CD4-positive, alpha-beta T cell treated with Interleukin-4 for 4 hours (primary cell): ENCODE measurements at regions not wholly inside any gene's neighbourhood (a gene's known extent, or its start where the extent isn't known, plus 50 kb on each side); places are given as distances from the start of the nearest gene placed in this dataset.

ENCODE experiments used
- DNase-seq: peaks from one replicate; pipeline ENCODE4 v3.0.0-alpha.2; 2020

DNA sequence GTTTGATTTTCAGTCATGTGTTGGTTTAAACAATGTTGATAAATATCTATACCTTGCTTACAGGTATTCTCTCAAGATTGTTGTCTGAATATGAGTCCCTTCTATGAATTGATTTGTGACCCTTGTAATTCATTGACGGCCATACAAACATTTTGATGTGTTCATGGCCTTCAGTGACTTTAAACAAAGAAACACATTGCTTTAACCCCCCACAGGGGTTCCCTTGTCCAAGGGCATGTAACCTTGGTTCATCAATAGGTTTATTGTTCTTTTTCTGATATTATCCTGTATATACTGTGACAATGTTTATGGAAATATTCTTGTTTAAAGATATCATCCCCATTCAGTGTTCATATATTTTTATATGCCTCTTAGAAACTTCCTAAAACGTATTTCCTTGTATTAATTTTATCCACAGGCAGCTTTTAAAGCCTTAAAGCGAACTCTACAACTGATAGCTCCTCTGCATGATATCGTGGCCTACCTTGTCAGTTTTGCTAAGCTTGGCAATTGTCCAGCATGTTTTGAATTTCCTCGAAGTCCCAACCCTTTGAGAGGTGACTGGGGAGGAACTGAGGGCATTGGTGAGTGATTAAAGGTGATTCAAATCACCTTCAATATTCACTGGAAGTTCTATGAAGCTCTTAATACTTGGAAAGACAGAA is 87.0 kb downstream of the CD164 start:
- DNase-seq, result no peak

DNA sequence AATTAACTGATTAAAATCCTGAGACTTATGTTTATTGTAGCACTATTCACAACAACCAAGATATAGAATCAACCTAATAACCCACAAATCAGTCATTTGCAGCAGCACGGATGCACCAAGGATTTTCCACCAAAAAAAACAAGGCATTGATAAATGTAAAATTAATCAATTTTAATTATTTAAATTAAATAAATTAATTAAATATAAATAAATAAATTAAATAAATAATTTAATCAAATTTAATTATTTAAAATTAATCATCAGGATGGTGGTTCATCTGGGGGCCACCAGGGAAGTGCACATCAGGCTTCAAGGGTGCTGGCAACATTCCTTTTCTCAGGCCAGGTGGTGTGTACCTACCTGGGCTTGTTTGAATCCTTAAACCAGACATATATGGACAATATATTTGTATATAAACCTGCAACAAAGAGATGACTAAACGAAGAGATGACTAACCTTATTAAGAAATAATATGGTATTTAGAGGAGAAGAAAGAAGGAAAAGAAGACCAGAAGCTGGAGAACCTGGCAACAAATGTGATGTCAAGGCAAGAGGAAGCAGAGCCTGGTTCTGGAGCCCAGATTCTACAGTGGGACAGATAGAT is 89.2 kb downstream of the CD164 start:
- DNase-seq, result no peak

DNA sequence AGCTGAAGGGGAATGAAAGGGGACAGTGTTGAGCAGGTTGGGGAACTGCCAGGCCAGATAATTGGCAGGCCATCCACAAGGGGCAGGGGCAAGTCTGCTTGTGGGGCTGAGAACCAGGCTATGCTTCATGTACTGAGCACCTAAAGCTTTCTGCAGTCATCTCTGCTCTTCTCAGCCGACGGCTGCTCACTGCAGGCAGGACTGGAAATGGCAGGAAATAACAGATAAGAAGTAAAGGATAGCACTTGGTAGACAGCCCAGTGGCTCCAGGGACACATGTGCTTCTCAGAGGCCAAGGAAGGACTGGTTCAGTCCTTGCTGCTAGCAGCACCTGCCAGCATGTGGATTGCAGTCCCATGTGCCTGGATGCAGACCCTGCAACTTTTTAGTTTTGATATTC is 89.8 kb downstream of the CD164 start:
- no peak for DNase-seq

- no peak for DNase-seq
These were observed 90.4 kb downstream of the CD164 start for GRCh38 chr6:109291902-109292301.

- DNase-seq, result no peak
These were observed 91.9 kb downstream of the CD164 start for GRCh38 chr6:109290143-109290931.

DNA sequence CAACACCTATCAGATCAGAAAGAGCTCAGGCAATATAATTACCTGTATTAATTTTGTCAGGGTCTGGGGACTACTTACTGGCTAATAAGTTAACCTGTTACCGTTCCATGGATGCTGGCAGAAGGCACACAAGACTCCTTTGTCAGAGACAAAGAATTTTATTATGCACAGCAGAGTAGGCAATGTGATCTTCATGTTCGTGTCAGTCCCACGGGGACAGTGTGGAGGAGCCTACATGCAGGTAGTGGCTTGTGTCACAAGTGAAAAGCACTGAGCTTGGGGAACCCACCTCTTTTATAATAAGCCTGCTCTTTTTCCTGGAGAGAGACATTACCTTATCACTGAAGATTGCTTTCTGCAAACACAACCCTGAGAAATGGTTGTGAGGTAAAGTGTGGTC is 96.9 kb downstream of the CD164 start:
- DNase-seq, result no peak

- no peak for DNase-seq
These were observed 97.6 kb downstream of the CD164 start for GRCh38 chr6:109284675-109285074.

DNA sequence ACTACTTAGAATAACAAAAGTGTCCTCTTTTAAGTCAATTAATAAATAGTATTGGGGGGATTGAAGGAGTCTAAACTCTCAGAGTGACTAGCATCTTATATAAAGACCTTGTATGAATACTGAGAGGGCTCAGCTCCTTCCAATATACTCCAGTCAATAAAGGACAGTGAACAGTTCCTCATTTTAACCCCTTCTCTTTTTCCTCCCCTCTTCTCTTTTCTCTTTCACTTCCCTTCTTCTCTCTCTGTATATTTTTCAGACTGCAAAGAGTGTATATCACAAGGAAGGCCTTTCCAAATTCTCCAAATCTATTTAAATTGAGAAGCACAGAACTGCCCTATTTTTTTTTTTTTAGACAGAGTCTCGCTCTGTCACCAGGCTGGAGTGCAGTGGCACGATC is 99.5 kb downstream of the CD164 start:
- no peak for DNase-seq

- no peak for DNase-seq
These were observed 102.6 kb downstream of the CD164 start for GRCh38 chr6:109279628-109280027.

GRCh38 chr6:109271622-109272021 is 110.6 kb downstream of the CD164 start:
- no peak for DNase-seq

DNA sequence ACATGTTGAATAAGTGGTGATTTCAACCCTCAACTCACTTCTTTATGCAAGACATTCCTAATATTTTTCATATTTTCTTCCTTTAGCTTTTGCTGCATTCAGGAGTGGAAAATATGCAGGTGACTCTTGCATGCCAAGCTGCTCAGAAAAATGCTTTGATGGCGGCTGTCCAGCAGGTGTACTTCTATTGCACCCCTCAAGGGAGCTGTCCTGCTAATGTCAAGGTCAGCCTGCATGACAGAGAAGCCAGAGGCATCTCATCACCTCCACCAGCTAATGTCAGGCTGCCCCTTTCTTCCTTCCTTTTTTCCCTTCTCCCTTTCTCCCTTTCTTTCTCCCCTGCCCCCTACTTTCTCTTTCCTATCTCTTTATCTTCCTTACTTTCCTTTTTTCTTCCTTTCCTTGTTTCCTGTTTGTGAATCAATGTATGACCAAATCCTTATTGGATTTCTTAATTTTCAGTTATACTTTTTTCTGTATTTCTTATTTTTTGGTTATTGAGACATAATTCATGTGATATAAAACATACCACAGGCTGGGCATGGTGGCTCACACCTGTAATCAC is 112.2 kb downstream of the CD164 start:
- DNase-seq, result no peak

DNA sequence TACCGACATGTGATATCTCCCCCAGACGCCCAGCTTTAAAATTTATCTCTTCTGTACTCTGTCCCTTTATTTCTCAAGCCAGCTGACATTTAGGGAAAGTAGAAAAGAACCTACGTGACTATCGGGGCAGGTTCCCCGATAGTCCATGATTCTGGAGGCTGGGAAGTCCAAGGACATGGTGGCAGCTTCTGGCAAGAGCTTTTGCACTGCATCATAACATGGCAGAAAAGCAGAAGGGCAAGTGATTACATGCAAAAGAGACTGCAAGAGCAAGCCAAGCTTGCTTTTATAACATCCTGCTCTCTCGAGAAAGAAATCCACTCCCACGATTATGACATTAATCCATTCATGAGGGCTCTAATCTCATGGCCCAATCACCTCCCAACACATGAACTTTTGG is 113.2 kb downstream of the CD164 start:
- DNase-seq, result no peak

- DNase-seq, result no peak
These were observed 116.7 kb downstream of the CD164 start for GRCh38 chr6:109265530-109265929.

- DNase-seq, result no peak
These were observed 118.2 kb downstream of the CD164 start for GRCh38 chr6:109263873-109264700.

DNA sequence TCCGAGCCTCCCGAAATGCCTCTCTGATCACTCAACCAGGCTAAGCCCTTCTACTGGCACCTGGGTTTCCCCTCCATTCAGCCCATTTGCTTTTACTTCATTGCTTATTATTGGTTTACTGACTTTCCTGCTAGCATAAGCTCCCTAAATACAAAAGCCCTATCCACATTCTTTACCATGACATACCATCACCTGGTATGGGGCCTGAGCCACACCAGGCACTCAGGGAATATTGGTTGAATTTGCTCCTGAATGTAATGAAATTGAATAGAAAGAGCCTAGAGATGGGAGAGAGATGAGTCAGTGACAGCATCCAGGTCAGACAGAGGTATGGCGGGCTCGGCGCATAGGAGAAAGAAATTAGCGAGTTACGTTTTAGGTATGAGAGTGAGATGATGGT is 120.0 kb downstream of the CD164 start:
- DNase-seq, result no peak

- DNase-seq, result no peak
These were observed 120.5 kb downstream of the CD164 start for GRCh38 chr6:109261811-109262210.

GRCh38 chr6:109260701-109261100 is 121.6 kb downstream of the CD164 start:
- no peak for DNase-seq

DNA sequence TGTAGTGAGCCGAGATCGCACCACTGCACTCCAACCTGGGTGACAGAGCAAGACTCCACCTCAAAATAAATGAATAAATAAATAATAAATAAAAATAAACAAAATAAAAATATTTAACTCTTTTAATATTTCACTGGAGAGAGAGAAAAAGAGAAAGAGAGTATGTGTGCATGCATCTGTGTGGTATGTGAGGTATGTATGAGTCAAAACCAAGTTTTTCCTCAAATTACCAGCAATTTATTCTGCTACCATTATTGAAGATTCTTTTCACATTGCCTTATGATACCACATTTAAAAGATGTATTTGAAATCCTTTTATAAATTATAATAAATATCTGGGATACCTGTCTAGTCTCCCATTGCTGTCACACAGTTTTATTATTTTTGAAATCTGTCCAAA is 122.1 kb downstream of the CD164 start:
- no peak for DNase-seq

GRCh38 chr6:109258129-109258528 is 124.1 kb downstream of the CD164 start:
- no peak for DNase-seq

GRCh38 chr6:109257494-109257893 is 124.8 kb downstream of the CD164 start:
- DNase-seq, result no peak

DNA sequence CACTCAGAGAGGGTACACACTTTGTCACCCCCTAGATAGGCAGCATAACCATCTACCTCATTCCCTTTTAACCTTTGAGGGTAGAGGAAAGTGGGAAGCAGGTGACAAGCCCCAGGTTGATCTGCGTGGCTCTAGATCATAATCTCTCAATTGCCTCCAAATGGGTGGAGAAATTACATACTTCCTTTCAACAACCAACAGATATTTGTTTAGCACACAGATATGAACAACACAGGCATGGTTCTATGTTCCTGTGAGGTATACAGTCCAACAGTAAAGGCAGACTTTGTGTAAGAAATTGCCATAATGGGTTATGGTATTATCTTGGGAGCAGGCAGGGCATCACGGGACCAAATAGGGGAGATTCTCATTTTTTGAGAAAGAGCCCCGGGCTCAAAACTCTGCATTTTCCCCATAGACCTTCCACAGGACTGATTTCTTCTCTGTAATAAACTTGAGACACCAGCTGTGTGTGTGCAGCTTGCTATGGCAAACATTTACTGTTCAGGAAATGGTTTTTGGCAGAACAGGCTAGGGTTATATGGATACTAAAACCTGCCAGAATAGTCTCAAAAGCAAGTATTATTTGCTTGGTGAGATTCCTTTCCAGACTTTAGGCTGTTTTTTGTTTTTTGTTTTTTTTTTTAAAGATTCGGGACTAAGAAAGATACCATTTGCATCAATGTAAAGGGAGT is 126.2 kb downstream of the CD164 start:
- DNase-seq, result no peak

- no peak for DNase-seq
These were observed 127.2 kb downstream of the CD164 start for GRCh38 chr6:109255087-109255486.
